ENCODE measurements at regions not wholly inside any gene's neighbourhood (a gene's known extent, or its start where the extent isn't known, plus 50 kb on each side); places are given as distances from the start of the nearest gene placed in this dataset.

- no peak for TF ChIP-seq CTCF (conservative IDR thresholded peaks at IDR 0.05)
- Histone ChIP-seq H3K18ac (ENCODE audit: insufficient read length, low read depth, low read length) (no peak overlapping the region), H3K4me1 (ENCODE audit: insufficient read depth, low read length) (peaks cover 5% of the 10 kb centered on the region; the same call in 1 of the 2 replicates), H2BK12ac (ENCODE audit: insufficient read length, low read depth, low read length) (no peak overlapping the region), H3K27ac (ENCODE audit: insufficient read length, low read depth, low read length) (no peak overlapping the region), H3K79me2 (ENCODE audit: insufficient read depth, low read length) (no peaks in the 10 kb centered on the region), H2BK15ac (ENCODE audit: low read depth, low read length) (no peak overlapping the region), H3K4ac (ENCODE audit: low read depth, low read length) (no peak overlapping the region), H2BK5ac (ENCODE audit: insufficient read length, low read length) (no peak overlapping the region), H3K23ac (ENCODE audit: insufficient read length, low read depth, low read length) (no peak overlapping the region), H4K91ac (ENCODE audit: insufficient read length, low read depth, low read length) (no peak overlapping the region), H4K20me1 (ENCODE audit: control insufficient read depth, insufficient read depth, insufficient read length) (no peaks in the 10 kb centered on the region), H4K8ac (replicated peaks; ENCODE audit: insufficient read length, low read depth, low read length) (no peak overlapping the region), H2BK20ac (ENCODE audit: low read depth, low read length, poor library complexity, severe bottlenecking) (no peak overlapping the region), H3T11ph (ENCODE audit: low read length) (no peak overlapping the region), H3K56ac (ENCODE audit: insufficient read length, low read depth, low read length) (no peak overlapping the region), H4K5ac (ENCODE audit: insufficient read length, low read depth, low read length) (no peak overlapping the region), H2AFZ (ENCODE audit: low read length) (no peak overlapping the region), H3K27me3 (ENCODE audit: insufficient read depth, low read length) (no peaks in the 10 kb centered on the region), H3K23me2 (ENCODE audit: insufficient read length, low read depth, low read length, poor library complexity, severe bottlenecking) (no peaks in the 10 kb centered on the region), H3K14ac (ENCODE audit: insufficient read depth, low read length) (no peak overlapping the region), H3K9ac (ENCODE audit: extremely low read depth, insufficient read length, low read length) (no peak overlapping the region), H2AK5ac (ENCODE audit: insufficient read length, low read length) (no peak overlapping the region), H3K9me3 (ENCODE audit: control insufficient read depth, low read depth, low read length) (no peaks in the 10 kb centered on the region), H3K4me2 (ENCODE audit: insufficient read depth, insufficient read length, low read length) (no peak overlapping the region), H3K79me1 (ENCODE audit: insufficient read depth, low read depth, low read length, poor library complexity, severe bottlenecking) (no peaks in the 10 kb centered on the region), H2BK120ac (ENCODE audit: low read depth, low read length, poor library complexity, severe bottlenecking) (no peak overlapping the region)
- peak; percentile 42 for DNase-seq
- Mint-ChIP-seq H3K9me3 (no peaks in the 10 kb centered on the region), H3K27me3 (ENCODE audit: low read depth) (no peaks in the 10 kb centered on the region), H3K4me3 (no peak overlapping the region), H3K4me1 (peaks cover 28 to 32% of the 10 kb centered on the region in 2 experiments), H3K36me3 (ENCODE audit: insufficient read depth in 1 of 3, low read depth in 3 of 3) (no peaks in the 10 kb centered on the region), H3K27ac (no peak overlapping the region; a peak in 1 of 7 replicates)
- WGBS (ENCODE audit: extremely low coverage, insufficient read length, low lambda C conversion rate): no CpG with 5 or more reads among the region's 10 CpGs
These were observed 179.7 kb upstream of the MYLIP start for GRCh38 chr6:15948930-15949900.
